Endothelial cell of umbilical vein (primary cell): ENCODE measurements at regions not wholly inside any gene's neighbourhood (a gene's known extent, or its start where the extent isn't known, plus 50 kb on each side); places are given as distances from the start of the nearest gene placed in this dataset.

Experiments
- BruUV-seq: library from RNA; stranded (reverse); fragments of 400-500 nt; replicated peaks from 2 replicates; lab custom pipeline; 2021; lab: Mats Ljungman, UMichigan
- CTCF ChIA-PET: fragments of 300-600, 350-600 bp; sonication (Branson Sonifier 250); formaldehyde crosslinking; loops from one replicate; lab custom pipeline; 2021; ENCODE audit warnings: antibody characterized with exemption, inconsistent platforms; lab: Charles Lee
- POLR2A ChIA-PET: fragments of 300-600, 350-600 bp; sonication (Branson Sonifier 250); formaldehyde crosslinking; loops from one replicate; lab custom pipeline; 2021; ENCODE audit warnings: antibody characterized with exemption, inconsistent platforms; lab: Charles Lee
- DNase-seq: peaks from one replicate; pipeline ENCODE4 v3.0.0-alpha.2; 2011; ENCODE audit warnings: low read depth, low spot score
- FAIRE-seq: peaks from 2 replicates; lab custom pipeline; 2011; peaks lifted over from hg19 to GRCh38; lab: Jason Lieb, UNC
- H2AFZ ChIP-seq: 2 replicates; pipeline ENCODE4 v1.6.0; 2012; ENCODE audit warnings: low read depth, low read length, control low read depth, inconsistent platforms
- H3K27ac ChIP-seq: 2 replicates; pipeline ENCODE4 v1.5.1; 2011; ENCODE audit warnings: low read depth, mild to moderate bottlenecking, control low read depth, low read length, moderate library complexity; ENCODE audit not compliant: insufficient read depth
- H3K27me3 ChIP-seq, 2 experiments: 2 replicates each; pipeline versions ENCODE4 v1.6.0 to v1.6.1; 2011; ENCODE audit warnings: low read length in 2 of 2, mixed read lengths in 1 of 2; ENCODE audit not compliant: control insufficient read depth in 2 of 2, insufficient read depth in 2 of 2
- H3K36me3 ChIP-seq, 2 experiments: 2 replicates in 1 of 2; 3 replicates in 1 of 2; pipeline ENCODE4 v1.5.1; 2011; ENCODE audit warnings: low read length in 2 of 2, mild to moderate bottlenecking in 1 of 2, moderate library complexity in 1 of 2; ENCODE audit not compliant: control insufficient read depth in 2 of 2, insufficient read depth in 2 of 2; ENCODE audit errors: extremely low read depth in 1 of 2
- H3K4me1 ChIP-seq: 3 replicates; pipeline ENCODE4 v1.5.1; 2011; ENCODE audit warnings: mild to moderate bottlenecking, low read length; ENCODE audit not compliant: control insufficient read depth, insufficient read depth; ENCODE audit errors: extremely low read depth
- H3K4me2 ChIP-seq: 2 replicates; pipeline ENCODE4 v1.6.1; 2011; ENCODE audit warnings: low read length, control low read depth, mixed read lengths; ENCODE audit not compliant: insufficient read depth
- H3K4me3 ChIP-seq, 3 experiments: fragments of 200-600 bp in 1 of 3; sonication (generic), shearing (Covaris generic) in 1 of 3; replicated peaks in 1 of 3; 2 replicates each; pipeline ENCODE4 v1.5.1; 2011 to 2016; ENCODE audit warnings: control low read depth in 3 of 3, low read length in 3 of 3, mild to moderate bottlenecking in 2 of 3, inconsistent platforms in 1 of 3, low read depth in 1 of 3, moderate library complexity in 1 of 3; ENCODE audit not compliant: insufficient read depth in 1 of 3
- H3K79me2 ChIP-seq: 2 replicates; pipeline ENCODE4 v1.6.0; 2012; ENCODE audit warnings: low read length, inconsistent platforms; ENCODE audit not compliant: control insufficient read depth, insufficient read depth
- H3K9ac ChIP-seq: replicated peaks from 2 replicates; pipeline ENCODE3; 2011; ENCODE audit warnings: low read length, control low read depth; ENCODE audit not compliant: insufficient read depth; ENCODE audit errors: extremely low read depth
- H3K9me1 ChIP-seq: replicated peaks from 3 replicates; pipeline ENCODE4 v1.6.0; 2011; ENCODE audit warnings: mild to moderate bottlenecking, low read length; ENCODE audit not compliant: control insufficient read depth, insufficient read depth; ENCODE audit errors: extremely low read depth
- H3K9me3 ChIP-seq: replicated peaks from 2 replicates; pipeline ENCODE4 v1.5.1; 2012; ENCODE audit warnings: low read length, inconsistent platforms; ENCODE audit not compliant: control insufficient read depth, insufficient read depth
- H4K20me1 ChIP-seq: replicated peaks from 2 replicates; pipeline ENCODE3; 2011; ENCODE audit warnings: mild to moderate bottlenecking, low read length; ENCODE audit not compliant: control insufficient read depth, insufficient read depth; ENCODE audit errors: extremely low read depth
- CTCF ChIP-seq, 2 donors: IDR thresholded peaks; 1 replicate in 1 of 2; 2 replicates in 1 of 2; pipeline ENCODE4 v1.5.1; 2011; ENCODE audit warnings: low read length in 2 of 2, mild to moderate bottlenecking in 2 of 2, moderate library complexity in 2 of 2, control low read depth in 1 of 2, inconsistent platforms in 1 of 2, low read depth in 1 of 2; ENCODE audit not compliant: insufficient read depth in 1 of 2; ENCODE audit errors: extremely low read depth in 1 of 2
- EZH2 ChIP-seq: IDR thresholded peaks from 2 replicates; pipeline ENCODE4 v1.6.1; 2012; ENCODE audit warnings: borderline replicate concordance, low read depth, mild to moderate bottlenecking, moderate library complexity, low read length, inconsistent platforms; ENCODE audit not compliant: severe bottlenecking
- FOS ChIP-seq: IDR thresholded peaks from 2 replicates; pipeline ENCODE4 v1.6.1; 2011; ENCODE audit warnings: mild to moderate bottlenecking, low read length, moderate library complexity, borderline replicate concordance; ENCODE audit not compliant: insufficient read depth
- GATA2 ChIP-seq: IDR thresholded peaks from 2 replicates; pipeline ENCODE4 v1.7.0; 2011; ENCODE audit warnings: low read depth, mild to moderate bottlenecking, moderate library complexity, mixed read lengths, low read length; ENCODE audit not compliant: insufficient read length, insufficient read depth
- JUN ChIP-seq: IDR thresholded peaks from 2 replicates; pipeline ENCODE4 v1.6.1; 2011; ENCODE audit warnings: borderline replicate concordance, low read depth; ENCODE audit not compliant: insufficient read length, insufficient read depth
- MAX ChIP-seq: IDR thresholded peaks from 2 replicates; pipeline ENCODE4 v1.6.1; 2011; ENCODE audit not compliant: insufficient read depth, insufficient read length
- MYC ChIP-seq: IDR thresholded peaks from one replicate; pipeline ENCODE4 v1.6.1; 2011; ENCODE audit warnings: mild to moderate bottlenecking, low read depth, low read length
- POLR2A ChIP-seq: IDR thresholded peaks from 2 replicates; pipeline ENCODE4 v1.6.1; 2012; ENCODE audit warnings: low read depth, mild to moderate bottlenecking, control low read depth, low read length
- POLR2AphosphoS5 ChIP-seq: IDR thresholded peaks from 2 replicates; pipeline ENCODE4 v1.6.1; 2012; ENCODE audit warnings: low read depth, mild to moderate bottlenecking, control low read depth, low read length, moderate library complexity; ENCODE audit not compliant: insufficient read depth
- dilution Hi-C: fragments of 300-500 bp; cut with MboI; formaldehyde crosslinking; loops from one replicate; pipeline ENCODE4 v1.15.0; 2019; ENCODE audit warnings: low sequenced_read_pairs; ENCODE audit not compliant: extremely low pct_ligation_motif_present
- intact Hi-C: fragments of 100-400 bp; cut with micrococcal nuclease; formaldehyde crosslinking; loops from one replicate; pipeline ENCODE4 v1.10.0; 2022

- Histone ChIP-seq H3K27me3 (no peaks in the 10 kb centered on the region), H3K79me2 (no peaks in the 10 kb centered on the region), H3K27ac (no peak overlapping the region), H3K4me3 (no peak overlapping the region), H4K20me1 (no peaks in the 10 kb centered on the region), H3K4me1 (no peaks in the 10 kb centered on the region), H3K36me3 (no peaks in the 10 kb centered on the region), H3K9ac (no peak overlapping the region), H3K9me3 (no peaks in the 10 kb centered on the region), H2AFZ (no peak overlapping the region), H3K9me1 (no peaks in the 10 kb centered on the region), H3K4me2 (no peak overlapping the region)
- dilution Hi-C loops, result no loop called here
- no TSS peak for BruUV-seq
- intact Hi-C loops, result no loop called here
- CTCF ChIA-PET, result no interaction called here
- FAIRE-seq (no peak), DNase-seq (no peak)
- POLR2A ChIA-PET, result no interaction called here
- TF ChIP-seq FOS (no peak), MAX (no peak), CTCF (IDR thresholded peaks at IDR 0.05; ENCODE audit: extremely low read depth in 1 of 2, insufficient read depth in 1 of 2, low read depth in 1 of 2, low read length in 2 of 2) (no peak), JUN (no peak), GATA2 (no peak), POLR2AphosphoS5 (no peak), POLR2A (no peak), MYC (no peak), EZH2 (no peak)
Measured at GRCh38 chr9:24731754-24732153, 186.1 kb upstream of the IZUMO3 start.
